ENCODE measurements at regions not wholly inside any gene's neighbourhood (a gene's known extent, or its start where the extent isn't known, plus 50 kb on each side); places are given as distances from the start of the nearest gene placed in this dataset.

GRCh38 chr6:132973514-132973993 lies 159.2 kb downstream of the RPS12 start:
- Histone ChIP-seq H3K9me1 (replicated peaks; ENCODE audit: control insufficient read depth, extremely low read depth, insufficient read depth, low read length) (no peaks in the 10 kb centered on the region), H3K4me2 (ENCODE audit: insufficient read depth, low read length) (no peak overlapping the region), H3K27ac (ENCODE audit: insufficient read depth, low read depth, low read length) (no peak overlapping the region), H3K4me3 (replicated peaks in 1 of 3; ENCODE audit: insufficient read depth in 1 of 3, low read depth in 1 of 3, low read length in 3 of 3) (no peak overlapping the region), H3K9ac (replicated peaks; ENCODE audit: extremely low read depth, insufficient read depth, low read length) (no peak overlapping the region), H4K20me1 (replicated peaks; ENCODE audit: control insufficient read depth, extremely low read depth, insufficient read depth, low read length) (no peaks in the 10 kb centered on the region), H3K27me3 (ENCODE audit: control insufficient read depth in 2 of 2, insufficient read depth in 2 of 2, low read length in 2 of 2) (peaks cover 2 to 5% of the 10 kb centered on the region in 2 experiments), H3K9me3 (replicated peaks; ENCODE audit: control insufficient read depth, insufficient read depth, low read length) (no peaks in the 10 kb centered on the region), H3K4me1 (ENCODE audit: control insufficient read depth, extremely low read depth, insufficient read depth, low read length) (no peaks in the 10 kb centered on the region), H3K36me3 (ENCODE audit: control insufficient read depth in 2 of 2, extremely low read depth in 1 of 2, insufficient read depth in 2 of 2, low read length in 2 of 2) (no peaks in the 10 kb centered on the region), H2AFZ (ENCODE audit: low read depth, low read length) (no peak overlapping the region), H3K79me2 (ENCODE audit: control insufficient read depth, insufficient read depth, low read length) (no peaks in the 10 kb centered on the region)
- no peak for DNase-seq (ENCODE audit: low read depth, low spot score)
- CTCF ChIA-PET = interaction anchor here (1.7 to 2.0 kb wide), 2 partner anchors 11 to 15 kb away, joined by 6 to 9 read pairs; no protein-coding TSS in a partner anchor
- intact Hi-C loops (cut with micrococcal nuclease) = no loop called here
- no TSS peak for BruUV-seq (replicated peaks)
- dilution Hi-C loops (cut with MboI; ENCODE audit: extremely low pct_ligation_motif_present, low sequenced_read_pairs) = no loop called here
- no peak for FAIRE-seq
- POLR2A ChIA-PET = no interaction called here
- TF ChIP-seq CTCF (IDR thresholded peaks at IDR 0.05; ENCODE audit: extremely low read depth in 1 of 2, insufficient read depth in 1 of 2, low read depth in 1 of 2, low read length in 2 of 2) (no peak), MYC (IDR thresholded peaks at IDR 0.05; ENCODE audit: low read depth, low read length) (no peak), FOS (IDR thresholded peaks at IDR 0.05; ENCODE audit: borderline replicate concordance, insufficient read depth, low read length) (no peak), GATA2 (IDR thresholded peaks at IDR 0.05; ENCODE audit: insufficient read depth, insufficient read length, low read depth, low read length) (no peak), POLR2A (IDR thresholded peaks at IDR 0.05; ENCODE audit: low read depth, low read length) (no peak), POLR2AphosphoS5 (IDR thresholded peaks at IDR 0.05; ENCODE audit: insufficient read depth, low read depth, low read length) (no peak), MAX (IDR thresholded peaks at IDR 0.05; ENCODE audit: insufficient read depth, insufficient read length) (no peak), EZH2 (IDR thresholded peaks at IDR 0.05; ENCODE audit: borderline replicate concordance, low read depth, low read length, severe bottlenecking) (no peak), JUN (IDR thresholded peaks at IDR 0.05; ENCODE audit: borderline replicate concordance, insufficient read depth, insufficient read length, low read depth) (no peak)

Data from endothelial cell of umbilical vein (primary cell).